SK-N-SH treated with all-trans-retinoic acid at 6 μM for 48 hours (cell line): ENCODE measurements at regions not wholly inside any gene's neighbourhood (a gene's known extent, or its start where the extent isn't known, plus 50 kb on each side); places are given as distances from the start of the nearest gene placed in this dataset.

Experiments used
- ATAC-seq: fragments of 200-7000 bp; cut with Tn5 transposase; 3 replicates; pipeline ENCODE4 v1.9.1; 2020; ENCODE audit warnings: mild to moderate bottlenecking, moderate library complexity
- ARNTL ChIP-seq: fragments of 450-650 bp; formaldehyde crosslinking; IDR thresholded peaks from 2 replicates; pipeline ENCODE4 v1.5.0; 2020; ENCODE audit warnings: low read depth, mild to moderate bottlenecking, moderate library complexity, borderline replicate concordance
- BACH2 ChIP-seq: fragments of 250-450 bp; sonication (Bioruptor Pico); IDR thresholded peaks from 2 replicates; pipeline ENCODE4 v1.9.0; 2021; ENCODE audit warnings: mild to moderate bottlenecking, borderline replicate concordance
- CREB5 ChIP-seq: fragments of 250-450 bp; sonication (Bioruptor Pico); IDR thresholded peaks from 2 replicates; pipeline ENCODE4 v1.5.1; 2020; ENCODE audit warnings: low read depth, mild to moderate bottlenecking, moderate library complexity
- CSDC2 ChIP-seq: fragments of 250-450 bp; sonication (Bioruptor Pico); IDR thresholded peaks from 2 replicates; pipeline ENCODE4 v1.5.0; 2020; ENCODE audit warnings: mild to moderate bottlenecking, moderate library complexity
- CSRNP3 ChIP-seq: fragments of 250-450 bp; sonication (Bioruptor Pico); IDR thresholded peaks from 2 replicates; pipeline ENCODE4 v1.5.1; 2021; ENCODE audit warnings: mild to moderate bottlenecking, moderate library complexity
- ESRRG ChIP-seq: fragments of 250-450 bp; sonication (Bioruptor Pico); IDR thresholded peaks from 2 replicates; pipeline ENCODE4 v1.6.1; 2021; ENCODE audit warnings: mild to moderate bottlenecking
- GLIS3 ChIP-seq: fragments of 250-450 bp; sonication (Bioruptor Pico); IDR thresholded peaks from 2 replicates; pipeline ENCODE4 v1.5.0; 2020; ENCODE audit warnings: mild to moderate bottlenecking, moderate library complexity
- ISL1 ChIP-seq: fragments of 250-450 bp; sonication (Bioruptor Pico); IDR thresholded peaks from 2 replicates; pipeline ENCODE4 v2.1.2; 2022; ENCODE audit warnings: mild to moderate bottlenecking, moderate library complexity
- OSR1 ChIP-seq: fragments of 250-450 bp; sonication (Bioruptor Pico); IDR thresholded peaks from 2 replicates; pipeline ENCODE4 v1.8.0; 2022; ENCODE audit warnings: moderate library complexity, mild to moderate bottlenecking, inconsistent platforms
- PATZ1 ChIP-seq: fragments of 250-450 bp; sonication (Bioruptor Pico); IDR thresholded peaks from 2 replicates; pipeline ENCODE4 v1.8.0; 2020; ENCODE audit warnings: mild to moderate bottlenecking, moderate library complexity, borderline replicate concordance
- PPARA ChIP-seq: fragments of 250-450 bp; sonication (Bioruptor Pico); IDR thresholded peaks from 2 replicates; pipeline ENCODE4 v1.5.0; 2020; ENCODE audit warnings: mild to moderate bottlenecking, borderline replicate concordance
- RARB ChIP-seq: fragments of 250-450 bp; sonication (Bioruptor Pico); IDR thresholded peaks from 2 replicates; pipeline ENCODE4 v1.8.0; 2021; ENCODE audit warnings: mild to moderate bottlenecking, moderate library complexity
- SNAI2 ChIP-seq: fragments of 250-450 bp; sonication (Bioruptor Pico); IDR thresholded peaks from 2 replicates; pipeline ENCODE4 v1.5.0; 2020; ENCODE audit warnings: mild to moderate bottlenecking, moderate library complexity
- TCF4 ChIP-seq: fragments of 250-450 bp; sonication (Bioruptor Pico); IDR thresholded peaks from 2 replicates; pipeline ENCODE4 v1.8.0; 2021; ENCODE audit warnings: mild to moderate bottlenecking, moderate library complexity, borderline replicate concordance
- TOX ChIP-seq: fragments of 250-450 bp; sonication (Bioruptor Pico); IDR thresholded peaks from 2 replicates; pipeline ENCODE4 v1.8.0; 2021; ENCODE audit warnings: mild to moderate bottlenecking, moderate library complexity, borderline replicate concordance
- TSHZ2 ChIP-seq: fragments of 250-450 bp; sonication (Bioruptor Pico); IDR thresholded peaks from 2 replicates; pipeline ENCODE4 v1.5.0; 2020; ENCODE audit warnings: mild to moderate bottlenecking, moderate library complexity
- ZC3H10 ChIP-seq: fragments of 250-450 bp; sonication (Bioruptor Pico); IDR thresholded peaks from 2 replicates; pipeline ENCODE4 v1.5.1; 2021; ENCODE audit warnings: mild to moderate bottlenecking, moderate library complexity
- ZFP3 ChIP-seq: fragments of 250-450 bp; sonication (Bioruptor Pico); IDR thresholded peaks from 2 replicates; pipeline ENCODE4 v1.5.0; 2020; ENCODE audit warnings: mild to moderate bottlenecking, moderate library complexity
- ZFP30 ChIP-seq: fragments of 450-650 bp; formaldehyde crosslinking; IDR thresholded peaks from 2 replicates; pipeline ENCODE4 v1.5.0; 2022; ENCODE audit warnings: mild to moderate bottlenecking, moderate library complexity
- ZNF565 ChIP-seq: fragments of 450-650 bp; formaldehyde crosslinking; conservative IDR thresholded peaks from 2 replicates; pipeline ENCODE4 v1.5.0; 2020; ENCODE audit warnings: low read depth, mild to moderate bottlenecking, moderate library complexity
- ZNF70 ChIP-seq: fragments of 450-650 bp; formaldehyde crosslinking; IDR thresholded peaks from 2 replicates; pipeline ENCODE4 v1.5.0; 2020; ENCODE audit warnings: mild to moderate bottlenecking, moderate library complexity
- ZNF8 ChIP-seq: fragments of 450-650 bp; formaldehyde crosslinking; IDR thresholded peaks from 2 replicates; pipeline ENCODE4 v1.5.0; 2020; ENCODE audit warnings: mild to moderate bottlenecking, moderate library complexity
- TF ChIP-seq, protein P1 (sequence below): fragments of 250-450 bp; sonication (Bioruptor Pico); IDR thresholded peaks from 2 replicates; pipeline ENCODE4 v1.8.0; 2021; ENCODE audit warnings: low read depth, mild to moderate bottlenecking, moderate library complexity, borderline replicate concordance

DNA sequence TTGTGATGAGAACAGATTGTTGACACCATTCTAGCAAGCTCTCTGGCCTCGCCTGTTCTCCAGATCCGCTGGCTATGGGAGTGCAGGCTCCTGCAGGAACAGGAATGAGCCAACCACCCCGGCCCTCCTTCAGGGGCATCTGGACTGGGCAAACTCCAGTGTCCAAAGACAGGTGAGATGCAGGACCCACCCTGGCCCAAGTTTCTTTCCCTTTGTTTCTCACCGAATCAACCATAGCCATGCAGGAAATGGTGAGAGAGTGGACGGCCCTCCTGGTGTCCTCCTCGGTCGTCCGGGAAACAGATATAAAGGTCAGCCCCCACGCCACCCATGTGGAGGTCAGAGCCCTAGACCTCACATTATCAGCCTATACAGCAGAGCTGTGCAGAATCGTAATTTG lies 108.6 kb upstream of the IRX2 start:
- TF ChIP-seq ESRRG (CRISPR knock-in tag) (no peak), BACH2 (no peak), CSRNP3 (CRISPR knock-in tag) (no peak), SNAI2 (CRISPR knock-in tag) (no peak), TCF4 (CRISPR knock-in tag) (no peak), ARNTL (CRISPR knock-in tag) (no peak), ZNF565 (no peak), ZNF70 (no peak), ZFP3 (CRISPR knock-in tag) (no peak), GLIS3 (CRISPR knock-in tag) (no peak)
- TF ChIP-seq, protein P1, sequence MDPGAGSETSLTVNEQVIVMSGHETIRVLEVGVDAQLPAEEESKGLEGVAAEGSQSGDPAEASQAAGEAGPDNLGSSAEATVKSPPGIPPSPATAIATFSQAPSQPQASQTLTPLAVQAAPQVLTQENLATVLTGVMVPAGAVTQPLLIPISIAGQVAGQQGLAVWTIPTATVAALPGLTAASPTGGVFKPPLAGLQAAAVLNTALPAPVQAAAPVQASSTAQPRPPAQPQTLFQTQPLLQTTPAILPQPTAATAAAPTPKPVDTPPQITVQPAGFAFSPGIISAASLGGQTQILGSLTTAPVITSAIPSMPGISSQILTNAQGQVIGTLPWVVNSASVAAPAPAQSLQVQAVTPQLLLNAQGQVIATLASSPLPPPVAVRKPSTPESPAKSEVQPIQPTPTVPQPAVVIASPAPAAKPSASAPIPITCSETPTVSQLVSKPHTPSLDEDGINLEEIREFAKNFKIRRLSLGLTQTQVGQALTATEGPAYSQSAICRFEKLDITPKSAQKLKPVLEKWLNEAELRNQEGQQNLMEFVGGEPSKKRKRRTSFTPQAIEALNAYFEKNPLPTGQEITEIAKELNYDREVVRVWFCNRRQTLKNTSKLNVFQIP (CRISPR knock-in tag), result no peak
- ATAC-seq, result no peak

DNA sequence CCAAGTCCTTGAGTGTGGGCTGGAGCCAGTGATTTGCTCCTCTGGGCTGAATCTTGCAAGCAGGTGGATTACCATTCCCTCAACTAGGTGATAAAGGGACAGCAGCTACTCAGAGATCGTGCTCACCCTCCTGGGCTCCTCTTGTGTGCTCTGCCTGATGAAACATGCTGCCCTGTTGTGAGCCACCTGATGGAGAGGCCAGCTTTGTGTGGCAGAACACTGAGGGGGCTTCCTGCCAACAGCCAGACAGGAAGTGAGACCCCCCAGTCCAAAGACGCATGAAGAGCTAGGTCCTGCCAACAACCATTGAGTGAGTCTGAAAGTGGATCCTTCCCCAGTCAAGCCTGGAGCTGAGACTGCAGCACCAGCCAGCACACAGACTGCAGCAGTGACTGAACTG lies 106.4 kb upstream of the IRX2 start:
- TF ChIP-seq RARB (no peak), CSRNP3 (CRISPR knock-in tag) (no peak), ZC3H10 (CRISPR knock-in tag) (no peak), ISL1 (no peak), TSHZ2 (CRISPR knock-in tag) (no peak), TCF4 (CRISPR knock-in tag) (no peak), PATZ1 (CRISPR knock-in tag) (no peak), CSDC2 (CRISPR knock-in tag) (no peak), ZFP30 (CRISPR knock-in tag) (no peak), ZFP3 (CRISPR knock-in tag) (no peak), ZNF8 (CRISPR knock-in tag) (no peak), PPARA (CRISPR knock-in tag) (no peak), TOX (CRISPR knock-in tag) (no peak), GLIS3 (CRISPR knock-in tag) (no peak), ZNF565 (no peak), ZNF70 (no peak), CREB5 (no peak), BACH2 (no peak), OSR1 (CRISPR knock-in tag) (no peak)
- TF ChIP-seq, protein P1 (CRISPR knock-in tag), result no peak
- no peak for ATAC-seq
